CD4-positive, alpha-beta T cell (primary cell): ENCODE measurements at regions not wholly inside any gene's neighbourhood (a gene's known extent, or its start where the extent isn't known, plus 50 kb on each side); places are given as distances from the start of the nearest gene placed in this dataset.

Experiments
- ATAC-seq: fragments of 200-7000 bp; cut with Tn5 transposase; one replicate; pipeline ENCODE4 v1.10.0; 2022; ENCODE audit warnings: mild to moderate bottlenecking; ENCODE audit not compliant: poor library complexity
- CTCF ChIA-PET: fragments of 350-600 bp; sonication (Branson Sonifier 250); formaldehyde crosslinking; loops from one replicate; lab custom pipeline; 2021; ENCODE audit warnings: antibody characterized with exemption, inconsistent platforms; lab: Charles Lee
- POLR2A ChIA-PET: fragments of 350-600 bp; sonication (Branson Sonifier 250); formaldehyde crosslinking; loops from one replicate; lab custom pipeline; 2021; ENCODE audit warnings: antibody characterized with exemption, inconsistent platforms; lab: Charles Lee
- DNase-seq, 14 experiments: peaks; one replicate each; pipeline ENCODE4 v3.0.0-alpha.2; 2013 to 2020; ENCODE audit warnings: mixed read lengths in 2 of 14
- H3K27ac ChIP-seq, 2 donors: one replicate each; pipeline versions ENCODE4 v1.5.1 to v1.7.0; 2013; ENCODE audit warnings: low read length in 2 of 2, low read depth in 1 of 2, mild to moderate bottlenecking in 1 of 2
- H3K27me3 ChIP-seq, 2 experiments: 1 replicate in 1 of 2; 2 replicates in 1 of 2; pipeline versions ENCODE4 v1.6.1 to v1.7.0; 2013; ENCODE audit warnings: low read length in 2 of 2, control low read depth in 1 of 2, mild to moderate bottlenecking in 1 of 2, moderate library complexity in 1 of 2; ENCODE audit not compliant: insufficient read depth in 2 of 2, control insufficient read depth in 1 of 2
- H3K36me3 ChIP-seq: one replicate; pipeline ENCODE4 v1.6.1; 2013; ENCODE audit warnings: low read length, control low read depth; ENCODE audit not compliant: insufficient read depth
- H3K4me1 ChIP-seq: one replicate; pipeline ENCODE4 v1.6.1; 2013; ENCODE audit warnings: low read length, control low read depth; ENCODE audit not compliant: insufficient read depth
- H3K4me3 ChIP-seq: one replicate; pipeline ENCODE4 v1.5.1; 2013; ENCODE audit warnings: mild to moderate bottlenecking, low read length, moderate library complexity
- H3K9me3 ChIP-seq, 2 experiments: 1 replicate in 1 of 2; 2 replicates in 1 of 2; pipeline versions ENCODE4 v1.6.1 to v1.7.0; 2013; ENCODE audit warnings: low read length in 2 of 2, mild to moderate bottlenecking in 2 of 2, control low read depth in 1 of 2, moderate library complexity in 1 of 2; ENCODE audit not compliant: control insufficient read depth in 1 of 2, insufficient read depth in 1 of 2
- H3K27ac Mint-ChIP-seq: one replicate; pipeline ENCODE4 v1.8.0; 2020; ENCODE audit warnings: mixed read lengths
- H3K27me3 Mint-ChIP-seq: one replicate; pipeline ENCODE4 v1.8.0; 2021; ENCODE audit warnings: mixed read lengths
- H3K36me3 Mint-ChIP-seq: one replicate; pipeline ENCODE4 v1.8.0; 2021; ENCODE audit warnings: low read depth, mixed read lengths
- H3K4me1 Mint-ChIP-seq: one replicate; pipeline ENCODE4 v1.8.0; 2021; ENCODE audit warnings: low read depth, mixed read lengths
- H3K4me3 Mint-ChIP-seq: one replicate; pipeline ENCODE4 v1.8.0; 2020; ENCODE audit warnings: mild to moderate bottlenecking, mixed read lengths
- H3K9me3 Mint-ChIP-seq: one replicate; pipeline ENCODE4 v1.8.0; 2020; ENCODE audit warnings: mixed read lengths
- CTCF ChIP-seq: fragments of 200-600 bp; IDR thresholded peaks from one replicate; pipeline ENCODE4 v1.8.0; 2022; ENCODE audit warnings: antibody characterized with exemption, mild to moderate bottlenecking
- intact Hi-C, 2 experiments: fragments of 100-400 bp; cut with DNase I in 1 of 2; cut with micrococcal nuclease in 1 of 2; formaldehyde crosslinking; loops; one replicate each; pipeline versions ENCODE4 v1.15.1 to v1.9.0; 2023 to 2025; cut with DNase I, micrococcal nuclease

GRCh38 chr21:16767201-16767600 is 745.6 kb upstream of the CXADR start:
- H3K36me3 ChIP-seq: no peaks in the 10 kb centered on the region
- no peak overlapping the region for H3K27ac ChIP-seq
- CTCF ChIA-PET: no interaction called here
- H3K9me3 ChIP-seq: peaks cover 4 to 7% of the 10 kb centered on the region in 2 experiments
- H3K36me3 Mint-ChIP-seq: no peaks in the 10 kb centered on the region
- ATAC-seq (no peak), DNase-seq (no peak)
- no peak overlapping the region for H3K27ac Mint-ChIP-seq
- no peak for TF ChIP-seq CTCF
- H3K27me3 ChIP-seq: no peaks in the 10 kb centered on the region
- H3K4me1 ChIP-seq: no peaks in the 10 kb centered on the region
- H3K9me3 Mint-ChIP-seq: peaks cover 9% of the 10 kb centered on the region
- no peaks in the 10 kb centered on the region for H3K27me3 Mint-ChIP-seq
- intact Hi-C loops: no loop called here
- H3K4me3 Mint-ChIP-seq: no peak overlapping the region
- H3K4me1 Mint-ChIP-seq: no peaks in the 10 kb centered on the region
- POLR2A ChIA-PET: no interaction called here
- no peak overlapping the region for H3K4me3 ChIP-seq

- H3K9me3 ChIP-seq: peaks cover 4% of the 10 kb centered on the region in 2 experiments
- no peaks in the 10 kb centered on the region for H3K4me1 Mint-ChIP-seq
- ATAC-seq (no peak), DNase-seq (no peak)
- H3K27me3 ChIP-seq: no peaks in the 10 kb centered on the region
- TF ChIP-seq CTCF: no peak
- H3K4me3 Mint-ChIP-seq: no peak overlapping the region
- no peaks in the 10 kb centered on the region for H3K36me3 Mint-ChIP-seq
- intact Hi-C loops: no loop called here
- H3K4me3 ChIP-seq: no peak overlapping the region
- no peaks in the 10 kb centered on the region for H3K36me3 ChIP-seq
- peaks cover 12% of the 10 kb centered on the region for H3K9me3 Mint-ChIP-seq
- H3K4me1 ChIP-seq: no peaks in the 10 kb centered on the region
- H3K27ac Mint-ChIP-seq: no peak overlapping the region
- ChIA-PET POLR2A (no interaction called here), CTCF (no interaction called here)
- H3K27ac ChIP-seq: no peak overlapping the region
- no peaks in the 10 kb centered on the region for H3K27me3 Mint-ChIP-seq
Measured at GRCh38 chr21:16768096-16768495, 744.7 kb upstream of the CXADR start.

GRCh38 chr21:16770266-16770665 is 742.6 kb upstream of the CXADR start:
- ChIA-PET POLR2A (no interaction called here), CTCF (no interaction called here)
- Histone ChIP-seq H3K27me3 (no peaks in the 10 kb centered on the region), H3K4me1 (no peaks in the 10 kb centered on the region), H3K4me3 (no peak overlapping the region), H3K9me3 (no peaks in the 10 kb centered on the region), H3K27ac (no peak overlapping the region), H3K36me3 (no peaks in the 10 kb centered on the region)
- intact Hi-C loops: no loop called here
- Mint-ChIP-seq H3K4me1 (no peaks in the 10 kb centered on the region), H3K27ac (no peak overlapping the region), H3K4me3 (no peak overlapping the region), H3K27me3 (no peaks in the 10 kb centered on the region), H3K9me3 (peaks cover 14% of the 10 kb centered on the region), H3K36me3 (no peaks in the 10 kb centered on the region)
- ATAC-seq: no peak
- DNase-seq: no peak
- TF ChIP-seq CTCF: no peak
